Amniotic epithelial cell (primary cell): ENCODE measurements at regions not wholly inside any gene's neighbourhood (a gene's known extent, or its start where the extent isn't known, plus 50 kb on each side); places are given as distances from the start of the nearest gene placed in this dataset.

ENCODE experiments used
- DNase-seq: peaks from one replicate; pipeline ENCODE4 v3.0.0-alpha.2; 2010; ENCODE audit warnings: low read depth

- no peak for DNase-seq
Measured at GRCh38 chr3:44092497-44092896, 149.2 kb upstream of the TOPAZ1 start.

- no peak for DNase-seq
Measured at GRCh38 chr3:44093531-44093930, 148.2 kb upstream of the TOPAZ1 start.

GRCh38 chr3:44098656-44099415 lies 142.8 kb upstream of the TOPAZ1 start:
- DNase-seq, result no peak

GRCh38 chr3:44099566-44100297 lies 142.0 kb upstream of the TOPAZ1 start:
- DNase-seq, result no peak

- no peak for DNase-seq
Measured at GRCh38 chr3:44100298-44100695, 141.4 kb upstream of the TOPAZ1 start.

- no peak for DNase-seq
Measured at GRCh38 chr3:44104043-44104442, 137.6 kb upstream of the TOPAZ1 start.

- peak; percentile 36 for DNase-seq
Measured at GRCh38 chr3:44104668-44105321, 136.9 kb upstream of the TOPAZ1 start.

- DNase-seq, result no peak
Measured at GRCh38 chr3:44105571-44105970, 136.1 kb upstream of the TOPAZ1 start.

GRCh38 chr3:44106756-44107155 lies 134.9 kb upstream of the TOPAZ1 start:
- DNase-seq, result no peak

- DNase-seq, result no peak
Measured at GRCh38 chr3:44108481-44108880, 133.2 kb upstream of the TOPAZ1 start.

- no peak for DNase-seq
Measured at GRCh38 chr3:44109771-44110361, 131.8 kb upstream of the TOPAZ1 start.

- no peak for DNase-seq
Measured at GRCh38 chr3:44110648-44111047, 131.0 kb upstream of the TOPAZ1 start.

GRCh38 chr3:44111482-44111881 lies 130.2 kb upstream of the TOPAZ1 start:
- no peak for DNase-seq

- DNase-seq, result peak; percentile 37
Measured at GRCh38 chr3:44114142-44114541, 127.5 kb upstream of the TOPAZ1 start.

- no peak for DNase-seq
Measured at GRCh38 chr3:44117239-44117638, 124.4 kb upstream of the TOPAZ1 start.

- DNase-seq, result no peak
Measured at GRCh38 chr3:44117736-44118135, 124.0 kb upstream of the TOPAZ1 start.

- DNase-seq, result no peak
Measured at GRCh38 chr3:44120721-44121582, 120.7 kb upstream of the TOPAZ1 start.

GRCh38 chr3:44125246-44125645 lies 116.4 kb upstream of the TOPAZ1 start:
- DNase-seq, result peak; percentile 2

GRCh38 chr3:44125882-44126281 lies 115.8 kb upstream of the TOPAZ1 start:
- peak; percentile 74 for DNase-seq

- DNase-seq, result no peak
Measured at GRCh38 chr3:44128057-44128775, 113.5 kb upstream of the TOPAZ1 start.

- DNase-seq, result no peak
Measured at GRCh38 chr3:44130249-44130648, 111.4 kb upstream of the TOPAZ1 start.
